ENCODE measurements at regions not wholly inside any gene's neighbourhood (a gene's known extent, or its start where the extent isn't known, plus 50 kb on each side); places are given as distances from the start of the nearest gene placed in this dataset.

- TF ChIP-seq CTCF (IDR thresholded peaks at IDR 0.05; ENCODE audit: borderline replicate concordance, extremely low read depth, low read length, poor library complexity, severe bottlenecking) (no peak), EZH2 (IDR thresholded peaks at IDR 0.05; ENCODE audit: borderline replicate concordance, low read depth, low read length, severe bottlenecking) (no peak)
- DNase-seq (no peak), ATAC-seq (ENCODE audit: insufficient read depth, low read depth) (no peak)
- H4K20me1 ChIP-seq (ENCODE audit: insufficient read depth, low read length), result no peaks in the 10 kb centered on the region
- H3K4me3 ChIP-seq (ENCODE audit: low read depth in 1 of 2, low read length in 2 of 2), result no peak overlapping the region
- no peaks in the 10 kb centered on the region for H3K4me1 ChIP-seq (ENCODE audit: insufficient read depth, low read length)
- no peak overlapping the region for H3K4me2 ChIP-seq (ENCODE audit: insufficient read depth, low read length)
- no peaks in the 10 kb centered on the region for H3K36me3 ChIP-seq (ENCODE audit: insufficient read depth, low read length)
- H3K27me3 ChIP-seq (ENCODE audit: insufficient read depth, low read length, poor library complexity), result no peaks in the 10 kb centered on the region
- no peak overlapping the region for H2AFZ ChIP-seq (ENCODE audit: low read depth, low read length)
- H3K27ac ChIP-seq (ENCODE audit: low read length), result no peak overlapping the region
- H3K9me3 ChIP-seq (ENCODE audit: insufficient read depth, low read length, severe bottlenecking), result no peaks in the 10 kb centered on the region
- no peaks in the 10 kb centered on the region for H3K79me2 ChIP-seq (ENCODE audit: insufficient read depth, low read length)
- H3K9ac ChIP-seq (ENCODE audit: low read depth, low read length), result no peak overlapping the region
These were observed 1071.2 kb downstream of the TYW1 start for GRCh38 chr7:68067845-68068244.

DNA sequence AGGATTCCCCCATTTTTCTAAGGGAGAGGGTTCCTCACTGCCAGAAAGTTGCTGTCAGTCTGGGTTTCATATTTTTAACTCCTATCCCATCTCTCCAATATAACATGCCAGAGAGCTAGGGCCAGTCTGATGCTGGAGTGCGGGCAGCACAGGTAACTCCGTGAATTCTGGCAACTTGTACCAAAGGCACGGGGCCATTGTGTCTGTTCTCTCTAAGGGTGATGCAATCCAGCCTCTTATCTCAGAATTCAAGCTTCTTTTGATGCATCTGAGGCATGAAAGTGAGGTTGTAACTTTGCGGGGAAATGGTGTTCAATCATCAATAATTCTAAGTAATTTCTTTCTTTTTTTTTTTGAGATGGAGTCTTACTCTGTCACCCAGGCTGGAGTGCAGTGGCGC, 1074.4 kb downstream of the TYW1 start:
- H2AFZ ChIP-seq (ENCODE audit: low read depth, low read length), result no peak overlapping the region
- H3K9ac ChIP-seq (ENCODE audit: low read depth, low read length), result no peak overlapping the region
- DNase-seq (no peak), ATAC-seq (ENCODE audit: insufficient read depth, low read depth) (no peak)
- no peak overlapping the region for H3K27ac ChIP-seq (ENCODE audit: low read length)
- no peaks in the 10 kb centered on the region for H3K9me3 ChIP-seq (ENCODE audit: insufficient read depth, low read length, severe bottlenecking)
- TF ChIP-seq CTCF (IDR thresholded peaks at IDR 0.05; ENCODE audit: borderline replicate concordance, extremely low read depth, low read length, poor library complexity, severe bottlenecking) (no peak), EZH2 (IDR thresholded peaks at IDR 0.05; ENCODE audit: borderline replicate concordance, low read depth, low read length, severe bottlenecking) (no peak)
- H3K4me2 ChIP-seq (ENCODE audit: insufficient read depth, low read length), result no peak overlapping the region
- no peaks in the 10 kb centered on the region for H3K4me1 ChIP-seq (ENCODE audit: insufficient read depth, low read length)
- no peaks in the 10 kb centered on the region for H3K79me2 ChIP-seq (ENCODE audit: insufficient read depth, low read length)
- no peak overlapping the region for H3K4me3 ChIP-seq (ENCODE audit: low read depth in 1 of 2, low read length in 2 of 2)
- H3K27me3 ChIP-seq (ENCODE audit: insufficient read depth, low read length, poor library complexity), result no peaks in the 10 kb centered on the region
- no peaks in the 10 kb centered on the region for H3K36me3 ChIP-seq (ENCODE audit: insufficient read depth, low read length)
- H4K20me1 ChIP-seq (ENCODE audit: insufficient read depth, low read length), result no peaks in the 10 kb centered on the region

DNA sequence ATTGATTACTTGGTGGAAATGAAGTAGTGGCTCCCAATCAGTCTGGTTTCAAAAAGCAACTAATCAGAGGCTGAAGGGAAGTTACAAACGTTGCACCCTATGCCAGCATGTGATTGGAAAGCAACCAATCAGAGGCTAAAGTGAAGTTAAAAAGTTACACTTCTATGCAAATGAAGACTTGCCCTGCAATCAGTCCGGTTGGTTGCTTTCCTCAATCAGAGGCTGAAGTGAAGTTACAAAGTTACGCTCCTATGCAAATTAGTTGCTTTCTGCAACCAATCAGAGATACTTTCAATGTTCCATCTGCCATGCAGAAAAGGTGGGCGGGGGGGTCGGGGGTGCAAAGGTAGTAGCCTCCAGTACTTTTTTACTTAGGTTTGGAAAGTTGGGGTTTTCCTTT, 1077.1 kb downstream of the TYW1 start:
- Histone ChIP-seq H3K27ac (ENCODE audit: low read length) (no peak overlapping the region), H3K36me3 (ENCODE audit: insufficient read depth, low read length) (no peaks in the 10 kb centered on the region)

More for the DNA sequence above, 1077.1 kb downstream of the TYW1 start:
- no peak overlapping the region for H2AFZ ChIP-seq (ENCODE audit: low read depth, low read length)
- no peak overlapping the region for H3K9ac ChIP-seq (ENCODE audit: low read depth, low read length)
- ATAC-seq (ENCODE audit: insufficient read depth, low read depth) (no peak), DNase-seq (no peak)
- no peak for TF ChIP-seq EZH2 (IDR thresholded peaks at IDR 0.05; ENCODE audit: borderline replicate concordance, low read depth, low read length, severe bottlenecking)
- no peak for TF ChIP-seq CTCF (IDR thresholded peaks at IDR 0.05; ENCODE audit: borderline replicate concordance, extremely low read depth, low read length, poor library complexity, severe bottlenecking)
- no peaks in the 10 kb centered on the region for H3K4me1 ChIP-seq (ENCODE audit: insufficient read depth, low read length)
- H3K4me3 ChIP-seq (ENCODE audit: low read depth in 1 of 2, low read length in 2 of 2), result no peak overlapping the region
- H3K4me2 ChIP-seq (ENCODE audit: insufficient read depth, low read length), result no peak overlapping the region
- H3K9me3 ChIP-seq (ENCODE audit: insufficient read depth, low read length, severe bottlenecking), result no peaks in the 10 kb centered on the region
- H4K20me1 ChIP-seq (ENCODE audit: insufficient read depth, low read length), result no peaks in the 10 kb centered on the region
- no peaks in the 10 kb centered on the region for H3K79me2 ChIP-seq (ENCODE audit: insufficient read depth, low read length)
- H3K27me3 ChIP-seq (ENCODE audit: insufficient read depth, low read length, poor library complexity), result no peaks in the 10 kb centered on the region

Measured in DND-41 (cell line).